ENCODE measurements at regions not wholly inside any gene's neighbourhood (a gene's known extent, or its start where the extent isn't known, plus 50 kb on each side); places are given as distances from the start of the nearest gene placed in this dataset.

DNA sequence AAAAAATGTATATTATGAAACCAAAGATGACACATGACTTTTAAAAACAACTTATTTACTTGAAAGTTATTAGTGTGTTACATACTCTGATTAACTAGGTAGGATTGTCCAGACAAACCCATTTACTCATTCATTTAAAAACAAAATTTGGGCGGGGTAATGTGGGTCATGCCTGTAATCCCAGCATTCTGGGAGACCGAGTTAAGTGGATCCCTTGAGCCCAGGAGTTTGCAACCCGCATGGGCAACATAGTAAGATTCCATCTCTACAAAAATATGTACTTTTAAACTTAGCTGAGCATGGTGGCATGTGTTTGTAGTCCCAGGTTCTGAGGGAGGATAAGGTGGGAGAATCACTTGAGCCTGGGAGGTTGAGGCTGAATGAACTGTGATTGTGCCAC is 1414.7 kb downstream of the PLA2G4A start:
- DNase-seq (ENCODE audit: low read depth in 2 of 3, low spot score in 1 of 3) = no peak

GRCh38 chr1:188244681-188245080 is 1415.9 kb downstream of the PLA2G4A start:
- DNase-seq (ENCODE audit: low read depth in 2 of 3, low spot score in 1 of 3) = no peak

DNA sequence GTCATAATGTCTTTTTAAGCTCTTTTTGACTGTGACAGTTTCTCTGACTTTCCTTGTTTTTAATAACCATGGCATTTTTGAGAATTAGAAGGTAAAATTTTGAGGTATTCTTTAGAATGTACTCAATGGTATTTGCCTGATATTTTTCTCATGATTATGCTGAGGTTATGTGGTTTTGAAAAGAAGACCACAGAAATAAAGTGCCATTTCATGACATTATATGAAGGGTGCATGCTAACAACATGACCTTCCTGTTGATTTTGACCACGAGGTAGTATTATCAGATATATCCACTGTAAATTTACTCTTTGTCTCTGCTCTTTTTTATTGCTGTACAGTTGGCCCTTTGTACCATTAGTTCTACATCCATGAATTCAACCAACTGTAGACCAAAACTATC is 1418.5 kb downstream of the PLA2G4A start:
- no peak for DNase-seq (ENCODE audit: low read depth in 2 of 3, low spot score in 1 of 3)

GRCh38 chr1:188249811-188250210 is 1421.1 kb downstream of the PLA2G4A start:
- DNase-seq (ENCODE audit: low read depth in 2 of 3, low spot score in 1 of 3) = no peak

DNA sequence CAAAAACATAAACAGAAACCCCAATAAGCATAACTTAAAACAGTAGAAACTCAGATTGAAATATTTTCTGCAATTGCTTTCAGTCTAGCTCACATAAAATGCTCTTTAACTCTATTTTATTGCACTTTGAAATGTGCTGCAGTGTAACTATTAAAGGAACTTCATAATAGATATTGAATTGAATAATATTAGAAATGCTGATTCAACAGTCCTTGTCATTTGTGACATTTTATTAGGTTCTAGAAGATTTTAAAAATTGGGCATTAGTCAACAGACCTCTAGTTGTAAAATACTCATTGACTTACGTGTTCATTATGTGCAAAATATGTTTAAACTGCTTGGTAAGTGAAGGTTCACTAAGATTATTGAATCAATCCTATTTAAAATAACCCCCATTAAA is 1422.3 kb downstream of the PLA2G4A start:
- no peak for DNase-seq (ENCODE audit: low read depth in 2 of 3, low spot score in 1 of 3)

GRCh38 chr1:188261849-188262248 is 1433.1 kb downstream of the PLA2G4A start:
- DNase-seq (ENCODE audit: low read depth in 2 of 3, low spot score in 1 of 3) = no peak

DNA sequence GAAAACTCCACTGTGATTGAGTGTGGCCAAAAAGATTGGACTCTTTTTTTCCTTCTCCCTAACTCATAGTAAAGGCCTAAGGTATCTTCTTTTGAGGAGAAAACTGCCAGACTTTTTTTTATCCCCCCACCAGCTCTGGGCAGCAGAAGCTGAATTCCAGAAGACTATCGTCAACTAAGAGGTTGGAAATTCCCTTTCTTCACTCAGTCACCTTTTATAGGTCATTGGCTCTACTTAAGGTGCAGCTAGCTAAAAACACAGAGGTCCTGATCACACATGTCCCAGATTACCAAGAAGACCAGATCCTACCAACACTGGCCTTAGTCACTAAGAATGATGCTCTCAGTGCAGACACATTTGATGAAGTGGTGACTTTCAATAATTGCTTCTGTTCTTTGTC is 1441.2 kb downstream of the PLA2G4A start:
- DNase-seq (ENCODE audit: low read depth in 2 of 3, low spot score in 1 of 3) = no peak

DNA sequence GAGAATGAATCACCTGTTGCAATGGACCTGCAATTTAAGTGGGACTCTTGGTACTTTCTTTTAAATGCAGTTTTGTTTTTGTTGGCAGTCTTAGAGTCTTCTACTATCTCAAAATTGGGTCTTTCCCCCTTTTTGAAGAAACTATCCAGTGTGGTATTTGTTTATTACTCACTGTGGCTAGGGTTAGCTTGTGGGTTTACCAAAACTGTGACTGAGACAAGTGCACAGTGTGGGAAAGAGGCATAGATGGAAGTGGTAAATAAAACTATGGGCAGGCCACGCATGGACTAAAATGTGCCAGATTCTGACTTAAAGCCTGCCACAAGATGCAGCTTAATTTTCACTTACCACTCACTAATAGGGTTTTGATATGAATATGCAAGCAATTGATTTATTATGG is 1441.7 kb downstream of the PLA2G4A start:
- no peak for DNase-seq (ENCODE audit: low read depth in 2 of 3, low spot score in 1 of 3)

GRCh38 chr1:188277771-188278170 is 1449.0 kb downstream of the PLA2G4A start:
- DNase-seq (ENCODE audit: low read depth in 2 of 3, low spot score in 1 of 3) = no peak

DNA sequence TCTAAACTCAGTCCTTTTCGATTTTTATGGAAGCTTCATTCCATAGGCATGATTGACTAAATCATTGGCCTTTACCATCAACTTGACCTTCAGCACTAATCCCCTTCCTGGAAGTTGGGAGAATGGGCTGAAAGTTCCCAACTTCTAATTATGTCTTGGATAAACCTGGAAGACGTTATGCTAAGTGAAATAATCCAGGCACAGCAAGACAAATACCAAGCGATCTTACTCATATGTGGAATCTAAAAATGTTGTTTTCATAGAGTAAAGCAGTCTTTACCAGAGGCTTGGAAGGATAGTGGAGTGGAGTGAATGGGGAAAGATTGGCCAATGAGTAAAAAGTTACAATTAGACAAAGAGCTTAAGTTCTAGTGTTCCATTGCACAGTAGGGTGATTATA is 1453.2 kb downstream of the PLA2G4A start:
- DNase-seq (ENCODE audit: low read depth in 2 of 3, low spot score in 1 of 3) = no peak

DNA sequence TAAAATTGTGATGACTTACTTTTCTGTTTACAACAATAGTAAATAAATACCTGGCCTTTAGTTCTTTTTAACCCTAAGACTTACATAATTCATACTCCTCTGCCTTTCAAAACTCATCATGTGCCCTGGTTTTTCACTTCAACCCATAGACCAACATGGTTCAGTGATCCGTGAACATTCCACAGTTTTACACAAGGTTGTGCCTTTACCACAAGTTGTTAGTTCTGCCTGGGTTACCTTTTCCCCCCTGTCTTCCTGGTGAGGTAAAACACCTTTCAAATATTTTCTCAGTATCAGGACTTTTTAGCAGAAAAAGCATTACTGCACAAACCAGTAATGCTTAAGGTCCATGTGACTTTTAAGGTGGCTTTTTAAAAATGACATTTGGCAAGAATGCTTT is 1466.4 kb downstream of the PLA2G4A start:
- no peak for DNase-seq (ENCODE audit: low read depth in 2 of 3, low spot score in 1 of 3)

DNA sequence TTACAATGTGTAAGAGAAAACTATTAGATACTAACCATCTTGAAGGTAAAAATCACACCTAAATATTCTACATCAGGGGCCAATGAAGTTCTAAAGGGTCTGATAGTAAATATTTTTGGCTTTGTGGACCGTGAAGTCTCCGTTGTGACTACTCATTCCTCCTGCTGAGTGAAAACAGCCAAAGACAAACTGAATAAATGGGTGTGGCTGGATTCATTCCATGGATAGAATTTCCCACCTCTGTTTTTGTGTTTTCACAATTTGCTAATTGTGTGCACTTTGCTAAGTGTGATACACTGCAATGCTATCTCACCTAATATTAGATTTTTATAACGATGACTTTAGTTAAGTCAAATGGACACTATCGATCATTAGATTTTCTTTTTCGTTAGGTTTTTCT is 1474.0 kb downstream of the PLA2G4A start:
- DNase-seq (ENCODE audit: low read depth in 2 of 3, low spot score in 1 of 3) = no peak

DNA sequence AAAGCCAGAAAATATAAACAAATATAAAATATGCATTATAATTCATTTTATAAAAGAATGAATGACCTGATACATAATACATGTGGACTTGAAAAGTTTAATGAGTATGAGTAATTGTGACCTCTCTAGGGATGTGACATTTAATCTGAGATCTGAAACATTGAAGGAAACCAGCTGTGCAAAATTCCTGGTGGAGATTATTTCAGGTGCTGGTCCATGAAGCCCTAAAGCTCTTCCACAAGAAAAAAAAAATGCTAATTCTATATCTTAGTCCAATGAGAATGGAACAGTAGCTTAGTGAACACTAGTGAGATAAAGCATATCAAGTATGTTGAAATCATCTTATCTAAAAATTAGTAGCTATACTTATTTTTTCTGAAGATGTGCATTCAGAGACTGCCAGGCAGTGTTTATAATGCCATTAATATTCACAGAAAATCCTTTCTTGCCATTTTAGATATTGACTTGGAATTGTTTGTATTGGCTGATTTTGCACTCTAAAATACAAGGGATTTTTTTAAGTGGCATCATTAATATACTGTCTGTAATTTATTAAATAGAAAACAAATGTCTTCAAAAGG is 1485.9 kb downstream of the PLA2G4A start:
- DNase-seq (ENCODE audit: low read depth in 2 of 3, low spot score in 1 of 3) = no peak

- no peak for DNase-seq (ENCODE audit: low read depth in 2 of 3, low spot score in 1 of 3)
Measured at GRCh38 chr1:188317894-188318293, 1489.1 kb downstream of the PLA2G4A start.

- DNase-seq (ENCODE audit: low read depth in 2 of 3, low spot score in 1 of 3) = no peak
Measured at GRCh38 chr1:188325211-188325610, 1496.5 kb downstream of the PLA2G4A start.

DNA sequence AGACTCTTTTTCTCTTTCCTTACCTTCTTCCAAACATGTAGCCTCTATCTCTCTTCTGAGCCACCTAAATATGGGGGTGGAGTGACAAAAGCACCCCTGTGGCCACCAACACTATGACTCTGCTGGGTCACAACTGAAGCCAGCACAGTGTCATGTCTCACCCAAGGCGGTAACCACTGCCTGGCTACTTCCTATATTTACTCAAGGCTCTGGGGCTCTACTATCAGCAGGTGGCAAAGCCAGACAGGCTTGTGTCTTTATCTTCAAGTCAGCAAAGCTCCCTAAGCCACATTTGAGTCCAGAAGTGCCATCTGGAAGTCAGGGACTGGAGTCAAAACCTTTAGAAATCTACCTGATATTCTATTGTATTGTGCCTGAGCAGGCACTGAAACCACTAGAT is 1515.2 kb downstream of the PLA2G4A start:
- no peak for DNase-seq (ENCODE audit: low read depth in 2 of 3, low spot score in 1 of 3)

GRCh38 chr1:188350104-188350503 is 1521.4 kb downstream of the PLA2G4A start:
- DNase-seq (ENCODE audit: low read depth in 2 of 3, low spot score in 1 of 3) = no peak

DNA sequence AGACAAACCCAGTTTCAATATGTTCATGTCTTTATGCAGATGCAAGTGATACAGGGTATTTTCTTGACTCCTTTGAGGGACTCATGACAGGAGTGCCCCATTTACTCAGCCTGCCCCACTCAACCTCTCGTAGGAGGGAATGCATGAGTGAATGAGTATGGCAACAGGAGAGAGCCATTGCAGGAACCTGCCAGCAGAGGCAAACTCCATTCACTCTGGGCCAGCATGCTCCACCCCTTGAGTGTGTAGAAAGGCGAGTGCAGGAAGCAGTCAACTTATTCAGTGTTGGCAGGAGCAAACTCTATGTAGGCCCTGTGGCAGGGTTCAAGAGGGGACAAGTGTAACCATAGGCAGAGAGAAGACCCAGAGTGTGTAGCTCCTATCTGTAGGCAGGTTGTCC is 1526.3 kb downstream of the PLA2G4A start:
- DNase-seq (ENCODE audit: low read depth in 2 of 3, low spot score in 1 of 3) = no peak

- no peak for DNase-seq (ENCODE audit: low read depth in 2 of 3, low spot score in 1 of 3)
Measured at GRCh38 chr1:188355847-188356246, 1527.1 kb downstream of the PLA2G4A start.

- DNase-seq (ENCODE audit: low read depth in 2 of 3, low spot score in 1 of 3) = no peak
Measured at GRCh38 chr1:188359315-188359714, 1530.6 kb downstream of the PLA2G4A start.

DNA sequence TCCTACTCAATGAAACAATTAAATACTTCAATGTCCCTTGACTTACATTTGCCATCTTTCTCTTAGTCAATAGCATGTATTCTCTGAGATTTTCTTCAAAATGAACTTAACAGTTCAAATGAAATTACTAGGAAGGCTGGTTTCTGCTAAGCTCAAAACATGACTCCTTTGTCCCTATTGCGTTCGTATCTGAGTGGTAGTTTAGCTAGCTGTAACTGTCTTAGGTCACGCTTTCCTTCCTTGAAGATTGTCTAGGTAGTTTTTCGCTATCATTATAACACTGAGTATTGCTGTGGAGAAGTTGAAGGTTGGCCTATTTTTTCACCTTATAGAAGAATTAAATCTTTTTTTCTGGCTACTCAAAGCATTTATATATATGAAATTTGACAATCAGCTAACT is 1535.2 kb downstream of the PLA2G4A start:
- DNase-seq (ENCODE audit: low read depth in 2 of 3, low spot score in 1 of 3) = no peak

- no peak for DNase-seq (ENCODE audit: low read depth in 2 of 3, low spot score in 1 of 3)
Measured at GRCh38 chr1:188364927-188365449, 1536.2 kb downstream of the PLA2G4A start.

- DNase-seq (ENCODE audit: low read depth in 2 of 3, low spot score in 1 of 3) = no peak
Measured at GRCh38 chr1:188365874-188366273, 1537.1 kb downstream of the PLA2G4A start.

GRCh38 chr1:188367661-188368060 is 1538.9 kb downstream of the PLA2G4A start:
- DNase-seq (ENCODE audit: low read depth in 2 of 3, low spot score in 1 of 3) = no peak

All from stimulated activated CD4-positive, alpha-beta T cell treated with anti-CD3 and anti-CD28 coated beads, Interleukin-12 subunit alpha, Interleukin-12 subunit beta, amount 100 ng/mL, for 48 hours (primary cell).